SHP77 treated with DMSO at 0.1 percent for 48 hours (cell line): ENCODE measurements at regions not wholly inside any gene's neighbourhood (a gene's known extent, or its start where the extent isn't known, plus 50 kb on each side); places are given as distances from the start of the nearest gene placed in this dataset.
"Not testable (repeated sequence)": the region's sequence is repeated elsewhere in the genome, so short reads cannot be mapped to it uniquely, and the experiment has no call there.

Source experiments
- DNase-seq: peaks from one replicate; lab custom pipeline; 2025; lab: John Stamatoyannopoulos, UW

GRCh38 chr9:96156171-96156974 lies 145.6 kb downstream of the HSD17B3 start:
- DNase-seq = no peak

DNA sequence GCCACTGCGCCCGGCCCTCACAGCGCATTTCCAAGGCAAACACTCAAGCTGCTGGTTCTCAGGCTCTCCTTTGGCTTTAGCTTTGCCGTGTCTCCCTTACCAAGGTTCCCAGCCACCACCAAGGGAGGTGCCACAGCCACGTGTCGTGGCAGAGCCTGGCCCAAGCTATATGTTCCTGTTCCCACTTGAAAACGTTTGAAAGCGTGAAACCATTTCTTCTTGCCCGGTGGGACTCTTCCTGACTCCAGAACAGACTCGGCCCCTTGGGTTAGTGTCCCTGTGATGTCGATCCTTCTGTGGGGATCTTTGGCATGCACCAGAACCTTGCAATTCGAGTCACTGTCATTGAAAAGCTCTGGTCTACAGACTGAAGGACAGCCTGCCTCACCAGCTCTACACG lies 147.9 kb downstream of the HSD17B3 start:
- no peak for DNase-seq

GRCh38 chr9:96152550-96152949 lies 149.4 kb downstream of the HSD17B3 start:
- no peak for DNase-seq

- no peak for DNase-seq
Measured at GRCh38 chr9:96150324-96151227, 151.4 kb downstream of the HSD17B3 start.

GRCh38 chr9:96149533-96150280 lies 152.3 kb downstream of the HSD17B3 start:
- no peak for DNase-seq

GRCh38 chr9:96148634-96149532 lies 153.1 kb downstream of the HSD17B3 start:
- no peak for DNase-seq

- DNase-seq = not testable (repeated sequence)
Measured at GRCh38 chr9:96147029-96147428, 154.9 kb downstream of the HSD17B3 start.

GRCh38 chr9:96141666-96142065 lies 160.3 kb downstream of the HSD17B3 start:
- no peak for DNase-seq

- DNase-seq = no peak
Measured at GRCh38 chr9:96141128-96141474, 160.9 kb downstream of the HSD17B3 start.

DNA sequence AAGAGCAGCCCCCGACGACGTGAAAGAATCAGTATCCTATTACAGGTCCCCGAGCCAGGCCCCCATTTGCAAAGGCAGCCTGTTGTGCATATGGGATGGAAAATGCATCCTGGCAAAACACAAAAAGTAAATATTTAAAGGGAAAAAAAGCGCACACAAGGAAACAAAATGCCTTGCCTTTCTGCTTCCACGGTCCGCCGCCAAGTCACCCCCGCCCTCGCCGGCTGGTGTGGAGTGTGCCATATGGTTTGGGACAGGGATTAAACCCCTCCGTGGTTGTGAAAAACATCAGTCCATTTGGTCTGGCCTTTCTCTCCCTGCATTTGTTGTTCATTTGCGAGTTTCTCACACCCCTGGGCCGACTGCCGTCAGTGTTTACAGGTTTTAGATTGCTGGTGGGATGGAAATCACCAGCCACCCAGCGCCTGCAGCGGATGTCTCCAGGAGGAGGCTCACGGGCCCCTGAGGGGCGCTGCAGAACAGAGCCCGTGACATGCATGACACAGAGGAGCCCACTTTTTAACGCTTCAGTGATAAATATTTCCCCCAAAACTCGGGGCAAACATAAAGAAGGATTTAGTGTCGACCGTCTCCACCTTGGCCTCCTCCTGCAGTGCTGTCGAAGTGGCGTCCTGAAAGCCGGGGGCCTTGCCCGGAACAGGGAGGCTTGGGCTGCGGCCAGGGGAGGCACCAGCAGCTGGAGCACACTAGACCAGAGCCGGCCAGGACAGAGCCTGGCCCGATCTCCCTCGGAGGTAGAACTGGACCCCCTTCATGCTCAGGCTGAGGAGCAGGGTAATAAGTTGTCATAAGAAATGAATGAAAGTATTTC lies 161.5 kb downstream of the HSD17B3 start:
- no peak for DNase-seq

DNA sequence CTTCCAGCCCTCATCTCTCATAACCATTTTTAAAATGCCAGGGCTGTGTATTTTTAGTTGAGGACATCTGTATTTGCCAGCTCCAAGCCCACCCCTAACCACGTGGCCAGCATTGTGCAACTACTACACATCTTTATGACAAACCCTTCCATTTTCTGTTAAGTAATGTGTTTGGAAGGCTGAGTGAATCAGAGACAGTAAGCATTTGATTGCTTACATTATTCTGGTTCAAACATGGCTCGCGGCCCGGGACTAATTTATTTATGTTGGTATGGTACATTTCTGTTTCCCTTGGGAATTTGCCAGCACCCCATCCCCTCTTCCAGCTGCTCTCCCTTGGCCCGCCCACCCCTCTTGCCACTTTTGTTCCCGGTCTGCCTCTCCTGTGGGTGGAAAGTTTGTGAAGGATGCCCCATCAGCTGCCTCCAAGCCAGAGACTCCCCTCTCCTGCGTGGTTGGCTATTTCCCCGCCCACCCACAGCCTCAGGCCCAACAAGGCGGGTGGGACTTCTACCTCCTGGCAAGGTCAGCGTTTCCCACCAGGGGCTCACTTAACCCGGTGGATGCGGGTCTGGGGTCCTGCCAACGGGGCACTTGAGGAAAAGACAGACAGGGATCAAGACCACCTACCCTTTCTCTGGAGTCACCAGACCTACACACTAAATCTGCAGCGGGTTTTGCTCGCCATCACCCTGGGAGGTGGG lies 162.2 kb downstream of the HSD17B3 start:
- DNase-seq = peak; percentile 73

DNA sequence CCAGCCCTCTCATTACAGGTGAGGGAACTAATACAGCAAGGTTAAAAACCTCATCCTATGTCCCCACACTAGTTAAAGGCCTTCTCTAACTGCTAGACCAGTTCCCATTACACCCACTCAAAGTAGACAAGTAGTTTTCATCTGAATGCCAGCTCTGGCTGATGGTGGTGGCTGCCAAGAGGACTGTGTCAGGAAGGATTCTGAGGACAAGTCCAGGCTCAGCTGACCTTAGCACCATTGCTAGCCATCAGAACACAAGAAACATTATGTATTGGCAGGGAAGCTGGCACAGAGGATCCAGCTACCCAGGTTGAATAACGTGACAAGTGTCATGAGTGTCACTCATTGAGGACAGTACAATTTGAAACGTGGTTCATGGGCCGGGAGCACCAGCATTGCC lies 163.4 kb downstream of the HSD17B3 start:
- DNase-seq = no peak

GRCh38 chr9:96137671-96138429 lies 164.1 kb downstream of the HSD17B3 start:
- DNase-seq = no peak

GRCh38 chr9:96136992-96137670 lies 164.8 kb downstream of the HSD17B3 start:
- no peak for DNase-seq

- no peak for DNase-seq
Measured at GRCh38 chr9:96135753-96136290, 166.2 kb downstream of the HSD17B3 start.

GRCh38 chr9:96135076-96135752 lies 166.8 kb downstream of the HSD17B3 start:
- no peak for DNase-seq

GRCh38 chr9:96133321-96134021 lies 168.5 kb downstream of the HSD17B3 start:
- no peak for DNase-seq
